ENCODE measurements at regions not wholly inside any gene's neighbourhood (a gene's known extent, or its start where the extent isn't known, plus 50 kb on each side); places are given as distances from the start of the nearest gene placed in this dataset.

- TF ChIP-seq, protein P1, sequence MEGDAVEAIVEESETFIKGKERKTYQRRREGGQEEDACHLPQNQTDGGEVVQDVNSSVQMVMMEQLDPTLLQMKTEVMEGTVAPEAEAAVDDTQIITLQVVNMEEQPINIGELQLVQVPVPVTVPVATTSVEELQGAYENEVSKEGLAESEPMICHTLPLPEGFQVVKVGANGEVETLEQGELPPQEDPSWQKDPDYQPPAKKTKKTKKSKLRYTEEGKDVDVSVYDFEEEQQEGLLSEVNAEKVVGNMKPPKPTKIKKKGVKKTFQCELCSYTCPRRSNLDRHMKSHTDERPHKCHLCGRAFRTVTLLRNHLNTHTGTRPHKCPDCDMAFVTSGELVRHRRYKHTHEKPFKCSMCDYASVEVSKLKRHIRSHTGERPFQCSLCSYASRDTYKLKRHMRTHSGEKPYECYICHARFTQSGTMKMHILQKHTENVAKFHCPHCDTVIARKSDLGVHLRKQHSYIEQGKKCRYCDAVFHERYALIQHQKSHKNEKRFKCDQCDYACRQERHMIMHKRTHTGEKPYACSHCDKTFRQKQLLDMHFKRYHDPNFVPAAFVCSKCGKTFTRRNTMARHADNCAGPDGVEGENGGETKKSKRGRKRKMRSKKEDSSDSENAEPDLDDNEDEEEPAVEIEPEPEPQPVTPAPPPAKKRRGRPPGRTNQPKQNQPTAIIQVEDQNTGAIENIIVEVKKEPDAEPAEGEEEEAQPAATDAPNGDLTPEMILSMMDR (IDR thresholded peaks at IDR 0.05): no peak
- no peak for TF ChIP-seq POLR2A (IDR thresholded peaks at IDR 0.05)
Measured at GRCh38 chr6:105783333-105783935, 302.7 kb upstream of the PRDM1 start.

All from testis (tissue), 2 donors.